ENCODE measurements at regions not wholly inside any gene's neighbourhood (a gene's known extent, or its start where the extent isn't known, plus 50 kb on each side); places are given as distances from the start of the nearest gene placed in this dataset.

- Histone ChIP-seq H3K4me1 (ENCODE audit: control insufficient read depth, insufficient read depth, low read length) (no peaks in the 10 kb centered on the region), H3K9ac (ENCODE audit: extremely low read depth, low read length, poor library complexity, severe bottlenecking) (no peak overlapping the region), H3K9me3 (ENCODE audit: control insufficient read depth, low read length) (no peaks in the 10 kb centered on the region), H3K27me3 (ENCODE audit: control insufficient read depth, insufficient read depth, low read length, poor library complexity, severe bottlenecking) (peaks cover 59% of the 10 kb centered on the region), H3K36me3 (ENCODE audit: control insufficient read depth, insufficient read depth, low read length) (no peaks in the 10 kb centered on the region), H3K27ac (ENCODE audit: low read depth, low read length) (no peak overlapping the region), H3K4me3 (ENCODE audit: low read length) (no peak overlapping the region)
- Mint-ChIP-seq H3K4me1 (no peaks in the 10 kb centered on the region), H3K36me3 (ENCODE audit: low read depth) (no peaks in the 10 kb centered on the region), H3K27ac (no peak overlapping the region), H3K27me3 (ENCODE audit: insufficient read depth) (peaks cover 26% of the 10 kb centered on the region), H3K9me3 (peaks cover 2% of the 10 kb centered on the region), H3K4me3 (no peak overlapping the region)
- 91 to 100% methylated on average over 1 of the region's 2 CpGs for WGBS, 2 experiments (ENCODE audit: insufficient coverage in 1 of 2, insufficient read length in 1 of 2)
- TF ChIP-seq CTCF (conservative IDR thresholded peaks at IDR 0.05): no peak
- DNase-seq: no peak
These were observed 168.5 kb downstream of the NFKBIZ start for GRCh38 chr3:102017784-102018183.

- Histone ChIP-seq H3K4me3 (ENCODE audit: low read length) (no peak overlapping the region), H3K9me3 (ENCODE audit: control insufficient read depth, low read length) (no peaks in the 10 kb centered on the region), H3K27ac (ENCODE audit: low read depth, low read length) (no peak overlapping the region), H3K36me3 (ENCODE audit: control insufficient read depth, insufficient read depth, low read length) (no peaks in the 10 kb centered on the region), H3K27me3 (ENCODE audit: control insufficient read depth, insufficient read depth, low read length, poor library complexity, severe bottlenecking) (peaks cover 63% of the 10 kb centered on the region), H3K4me1 (ENCODE audit: control insufficient read depth, insufficient read depth, low read length) (no peaks in the 10 kb centered on the region), H3K9ac (ENCODE audit: extremely low read depth, low read length, poor library complexity, severe bottlenecking) (no peak overlapping the region)
- Mint-ChIP-seq H3K27ac (no peak overlapping the region), H3K4me1 (no peaks in the 10 kb centered on the region), H3K4me3 (no peak overlapping the region), H3K36me3 (ENCODE audit: low read depth) (no peaks in the 10 kb centered on the region), H3K9me3 (no peaks in the 10 kb centered on the region), H3K27me3 (ENCODE audit: insufficient read depth) (peaks cover 26% of the 10 kb centered on the region)
- no peak for DNase-seq
- 87 to 94% methylated on average over 4 to 7 of the region's 7 CpGs for WGBS, 2 experiments (ENCODE audit: insufficient coverage in 1 of 2, insufficient read length in 1 of 2)
- no peak for TF ChIP-seq CTCF (conservative IDR thresholded peaks at IDR 0.05)
These were observed 169.2 kb downstream of the NFKBIZ start for GRCh38 chr3:102018551-102018950.

- no peaks in the 10 kb centered on the region for H3K36me3 ChIP-seq (ENCODE audit: control insufficient read depth, insufficient read depth, low read length)
These were observed 171.4 kb downstream of the NFKBIZ start for GRCh38 chr3:102020735-102021134.

More at GRCh38 chr3:102020735-102021134, 171.4 kb downstream of the NFKBIZ start:
- Mint-ChIP-seq H3K27ac (no peak overlapping the region), H3K4me3 (no peak overlapping the region), H3K9me3 (no peaks in the 10 kb centered on the region), H3K4me1 (no peaks in the 10 kb centered on the region), H3K36me3 (ENCODE audit: low read depth) (no peaks in the 10 kb centered on the region), H3K27me3 (ENCODE audit: insufficient read depth) (peaks cover 37% of the 10 kb centered on the region)
- 90% methylated on average over 1 of the region's 1 CpG; no CpG with 5 or more reads in 1 of the 2 experiments for WGBS, 2 experiments (ENCODE audit: insufficient coverage in 1 of 2, insufficient read length in 1 of 2)
- Histone ChIP-seq H3K4me1 (ENCODE audit: control insufficient read depth, insufficient read depth, low read length) (no peaks in the 10 kb centered on the region), H3K27me3 (ENCODE audit: control insufficient read depth, insufficient read depth, low read length, poor library complexity, severe bottlenecking) (peaks cover 82% of the 10 kb centered on the region), H3K9ac (ENCODE audit: extremely low read depth, low read length, poor library complexity, severe bottlenecking) (no peak overlapping the region), H3K4me3 (ENCODE audit: low read length) (no peak overlapping the region), H3K9me3 (ENCODE audit: control insufficient read depth, low read length) (no peaks in the 10 kb centered on the region), H3K27ac (ENCODE audit: low read depth, low read length) (no peak overlapping the region)
- no peak for DNase-seq
- TF ChIP-seq CTCF (conservative IDR thresholded peaks at IDR 0.05): no peak

Measured in endodermal cell (in vitro differentiated cells).